ENCODE measurements at regions not wholly inside any gene's neighbourhood (a gene's known extent, or its start where the extent isn't known, plus 50 kb on each side); places are given as distances from the start of the nearest gene placed in this dataset.

- no peak for TF ChIP-seq SNAI2 (CRISPR knock-in tag; IDR thresholded peaks at IDR 0.05)
- no peak for TF ChIP-seq ZNF70 (CRISPR knock-in tag; IDR thresholded peaks at IDR 0.05)
- no peak for TF ChIP-seq TSHZ2 (CRISPR knock-in tag; IDR thresholded peaks at IDR 0.05)
- no peak for TF ChIP-seq CSDC2 (CRISPR knock-in tag; IDR thresholded peaks at IDR 0.05)
- TF ChIP-seq ISL1 (CRISPR knock-in tag; IDR thresholded peaks at IDR 0.05) = no peak
- TF ChIP-seq ZFP3 (CRISPR knock-in tag; IDR thresholded peaks at IDR 0.05) = no peak
- TF ChIP-seq TCF4 (CRISPR knock-in tag; IDR thresholded peaks at IDR 0.05; ENCODE audit: borderline replicate concordance) = no peak
- no peak for TF ChIP-seq ZNF565 (CRISPR knock-in tag; conservative IDR thresholded peaks at IDR 0.05; ENCODE audit: low read depth)
- no peak for ATAC-seq
Observed at GRCh38 chr5:36373527-36374086, 71.9 kb upstream of the RANBP3L start.

- TF ChIP-seq ZFP3 (CRISPR knock-in tag; IDR thresholded peaks at IDR 0.05) (no peak), TOX (CRISPR knock-in tag; IDR thresholded peaks at IDR 0.05; ENCODE audit: borderline replicate concordance) (no peak), TSHZ2 (CRISPR knock-in tag; IDR thresholded peaks at IDR 0.05) (no peak), RARB (CRISPR knock-in tag; IDR thresholded peaks at IDR 0.05) (no peak)
- no peak for ATAC-seq
Observed at GRCh38 chr5:36374266-36374862, 72.7 kb upstream of the RANBP3L start.

GRCh38 chr5:36377192-36377591, 75.5 kb upstream of the RANBP3L start:
- no peak for TF ChIP-seq ZC3H10 (CRISPR knock-in tag; IDR thresholded peaks at IDR 0.05)
- no peak for TF ChIP-seq PATZ1 (CRISPR knock-in tag; IDR thresholded peaks at IDR 0.05; ENCODE audit: borderline replicate concordance)
- TF ChIP-seq ARNTL (CRISPR knock-in tag; IDR thresholded peaks at IDR 0.05; ENCODE audit: borderline replicate concordance, low read depth) = no peak
- TF ChIP-seq GLIS3 (CRISPR knock-in tag; IDR thresholded peaks at IDR 0.05) = no peak
- no peak for TF ChIP-seq TSHZ2 (CRISPR knock-in tag; IDR thresholded peaks at IDR 0.05)
- TF ChIP-seq TCF4 (CRISPR knock-in tag; IDR thresholded peaks at IDR 0.05; ENCODE audit: borderline replicate concordance) = no peak
- TF ChIP-seq ZNF565 (CRISPR knock-in tag; conservative IDR thresholded peaks at IDR 0.05; ENCODE audit: low read depth) = no peak
- no peak for TF ChIP-seq ESRRG (CRISPR knock-in tag; IDR thresholded peaks at IDR 0.05)
- TF ChIP-seq ZNF70 (CRISPR knock-in tag; IDR thresholded peaks at IDR 0.05) = no peak
- no peak for TF ChIP-seq CREB5 (CRISPR knock-in tag; IDR thresholded peaks at IDR 0.05; ENCODE audit: low read depth)
- TF ChIP-seq OSR1 (CRISPR knock-in tag; IDR thresholded peaks at IDR 0.05) = no peak
- no peak for TF ChIP-seq ZFP30 (CRISPR knock-in tag; IDR thresholded peaks at IDR 0.05)
- no peak for TF ChIP-seq ISL1 (CRISPR knock-in tag; IDR thresholded peaks at IDR 0.05)
- TF ChIP-seq BACH2 (CRISPR knock-in tag; IDR thresholded peaks at IDR 0.05; ENCODE audit: borderline replicate concordance) = no peak
- no peak for TF ChIP-seq PPARA (CRISPR knock-in tag; IDR thresholded peaks at IDR 0.05; ENCODE audit: borderline replicate concordance)
- no peak for TF ChIP-seq CSRNP3 (CRISPR knock-in tag; IDR thresholded peaks at IDR 0.05)
- ATAC-seq = no peak
